Astrocyte (in vitro differentiated cells and primary cell): ENCODE measurements at regions not wholly inside any gene's neighbourhood (a gene's known extent, or its start where the extent isn't known, plus 50 kb on each side); places are given as distances from the start of the nearest gene placed in this dataset.

ENCODE experiments used
- EZH2 ChIP-seq: IDR thresholded peaks from 2 replicates; pipeline ENCODE4 v1.6.1; 2012; ENCODE audit warnings: mild to moderate bottlenecking, low read length, inconsistent platforms; ENCODE audit not compliant: insufficient read depth
- TF ChIP-seq, protein P1 (sequence below): IDR thresholded peaks from 2 replicates; pipeline ENCODE4 v1.5.1; 2011; ENCODE audit warnings: low read depth, mild to moderate bottlenecking, inconsistent platforms, low read length, moderate library complexity; ENCODE audit not compliant: insufficient read depth

GRCh38 chrX:40483502-40483901 lies 97.3 kb upstream of the ATP6AP2 start:
- TF ChIP-seq, protein P1, sequence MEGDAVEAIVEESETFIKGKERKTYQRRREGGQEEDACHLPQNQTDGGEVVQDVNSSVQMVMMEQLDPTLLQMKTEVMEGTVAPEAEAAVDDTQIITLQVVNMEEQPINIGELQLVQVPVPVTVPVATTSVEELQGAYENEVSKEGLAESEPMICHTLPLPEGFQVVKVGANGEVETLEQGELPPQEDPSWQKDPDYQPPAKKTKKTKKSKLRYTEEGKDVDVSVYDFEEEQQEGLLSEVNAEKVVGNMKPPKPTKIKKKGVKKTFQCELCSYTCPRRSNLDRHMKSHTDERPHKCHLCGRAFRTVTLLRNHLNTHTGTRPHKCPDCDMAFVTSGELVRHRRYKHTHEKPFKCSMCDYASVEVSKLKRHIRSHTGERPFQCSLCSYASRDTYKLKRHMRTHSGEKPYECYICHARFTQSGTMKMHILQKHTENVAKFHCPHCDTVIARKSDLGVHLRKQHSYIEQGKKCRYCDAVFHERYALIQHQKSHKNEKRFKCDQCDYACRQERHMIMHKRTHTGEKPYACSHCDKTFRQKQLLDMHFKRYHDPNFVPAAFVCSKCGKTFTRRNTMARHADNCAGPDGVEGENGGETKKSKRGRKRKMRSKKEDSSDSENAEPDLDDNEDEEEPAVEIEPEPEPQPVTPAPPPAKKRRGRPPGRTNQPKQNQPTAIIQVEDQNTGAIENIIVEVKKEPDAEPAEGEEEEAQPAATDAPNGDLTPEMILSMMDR: no peak
- TF ChIP-seq EZH2: no peak
